ENCODE measurements at regions not wholly inside any gene's neighbourhood (a gene's known extent, or its start where the extent isn't known, plus 50 kb on each side); places are given as distances from the start of the nearest gene placed in this dataset.

DNA sequence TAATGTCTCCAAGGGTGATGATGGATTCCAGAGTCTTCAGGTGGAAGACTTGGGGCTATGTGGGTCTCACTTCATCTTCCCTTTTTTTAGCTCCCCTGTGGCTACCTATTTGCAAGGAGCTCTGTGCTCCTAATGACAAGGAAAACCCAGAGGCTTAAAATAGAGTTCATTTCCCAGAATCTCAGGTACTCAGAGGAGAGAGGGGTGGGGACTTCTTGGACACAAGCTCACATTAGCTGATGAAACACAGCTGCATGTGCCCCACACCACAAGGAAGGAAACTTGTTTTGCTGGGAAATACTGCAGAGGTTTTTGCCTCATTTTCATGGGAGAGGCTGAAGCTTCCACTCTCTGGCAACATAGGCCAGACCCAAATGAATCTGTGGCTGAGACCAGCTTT, 138.6 kb upstream of the SLC1A4 start:
- H3K36me3 ChIP-seq = no peaks in the 10 kb centered on the region
- no peaks in the 10 kb centered on the region for H3K9me3 ChIP-seq
- TF ChIP-seq CTCF (IDR thresholded peaks at IDR 0.05) = no peak
- no peak for TF ChIP-seq POLR2A (IDR thresholded peaks at IDR 0.05)
- intact Hi-C loops (cut with DNase I) = no loop called here
- no peaks in the 10 kb centered on the region for H3K4me1 ChIP-seq
- no peak overlapping the region for H3K4me3 ChIP-seq
- no peak for ATAC-seq
- DNase-seq = no peak
- H3K27me3 ChIP-seq = no peaks in the 10 kb centered on the region
- no peak overlapping the region for H3K27ac ChIP-seq

GRCh38 chr2:64852771-64853241, 136.4 kb upstream of the SLC1A4 start:
- H3K9me3 ChIP-seq = no peaks in the 10 kb centered on the region
- TF ChIP-seq POLR2A (IDR thresholded peaks at IDR 0.05) (no peak), CTCF (IDR thresholded peaks at IDR 0.05) (no peak)
- no peaks in the 10 kb centered on the region for H3K27me3 ChIP-seq
- H3K36me3 ChIP-seq = no peaks in the 10 kb centered on the region
- DNase-seq (no peak), ATAC-seq (peak; percentile 40 to 72 (median 54))
- 55% methylated on average over 3 of the region's 4 CpGs for WGBS (ENCODE audit: insufficient coverage, low coverage, low lambda C conversion rate, missing lambda C conversion rate)
- intact Hi-C loops (cut with DNase I) = no loop called here
- peak overlapping the region in 1 of 3 donors; percentile 10 for H3K27ac ChIP-seq
- H3K4me1 ChIP-seq = no peaks in the 10 kb centered on the region
- no peak overlapping the region for H3K4me3 ChIP-seq

GRCh38 chr2:64853306-64853705, 135.9 kb upstream of the SLC1A4 start:
- Histone ChIP-seq H3K4me1 (no peaks in the 10 kb centered on the region), H3K9me3 (no peaks in the 10 kb centered on the region), H3K27me3 (no peaks in the 10 kb centered on the region), H3K4me3 (no peak overlapping the region), H3K36me3 (no peaks in the 10 kb centered on the region), H3K27ac (no peak overlapping the region)
- TF ChIP-seq POLR2A (IDR thresholded peaks at IDR 0.05) (no peak), CTCF (IDR thresholded peaks at IDR 0.05) (no peak)
- DNase-seq (no peak), ATAC-seq (no peak)
- WGBS (ENCODE audit: insufficient coverage, low coverage, low lambda C conversion rate, missing lambda C conversion rate) = 61% methylated on average over 4 of the region's 5 CpGs
- intact Hi-C loops (cut with DNase I) = no loop called here

- TF ChIP-seq POLR2A (IDR thresholded peaks at IDR 0.05) = no peak
- no peak for TF ChIP-seq CTCF (IDR thresholded peaks at IDR 0.05)
- Histone ChIP-seq H3K4me3 (no peak overlapping the region), H3K9me3 (no peaks in the 10 kb centered on the region), H3K36me3 (no peaks in the 10 kb centered on the region), H3K27ac (no peak overlapping the region), H3K27me3 (no peaks in the 10 kb centered on the region), H3K4me1 (peaks cover 0 to 6% (median 2%) of the 10 kb centered on the region in 4 donors)
- ATAC-seq (peak in 2 of 4 donors; percentile 22 to 60), DNase-seq (no peak)
- WGBS (ENCODE audit: insufficient coverage, low coverage, low lambda C conversion rate, missing lambda C conversion rate) = 38% methylated on average over 1 of the region's 1 CpG
- intact Hi-C loops (cut with DNase I) = no loop called here
These were observed 135.3 kb upstream of the SLC1A4 start for GRCh38 chr2:64853894-64854293.

- Histone ChIP-seq H3K27ac (no peak overlapping the region), H3K36me3 (no peaks in the 10 kb centered on the region), H3K4me3 (no peak overlapping the region), H3K27me3 (no peaks in the 10 kb centered on the region), H3K9me3 (no peaks in the 10 kb centered on the region), H3K4me1 (peaks cover 0 to 15% (median 3%) of the 10 kb centered on the region in 4 donors)
- 29% methylated on average over 1 of the region's 1 CpG for WGBS (ENCODE audit: insufficient coverage, low coverage, low lambda C conversion rate, missing lambda C conversion rate)
- ATAC-seq (peak; percentile 8 to 56 (median 32)), DNase-seq (no peak)
- TF ChIP-seq POLR2A (IDR thresholded peaks at IDR 0.05) = no peak
- no peak for TF ChIP-seq CTCF (IDR thresholded peaks at IDR 0.05)
- intact Hi-C loops (cut with DNase I) = no loop called here
These were observed 134.4 kb upstream of the SLC1A4 start for GRCh38 chr2:64854773-64855237.

All from right lobe of liver (tissue), 6 donors.